Daoy (cell line): ENCODE measurements at regions not wholly inside any gene's neighbourhood (a gene's known extent, or its start where the extent isn't known, plus 50 kb on each side); places are given as distances from the start of the nearest gene placed in this dataset.

ENCODE experiments used
- DNase-seq: peaks from one replicate; pipeline ENCODE4 v3.0.0-alpha.2; 2015; ENCODE audit warnings: low read depth

- peak; percentile 99 for DNase-seq
These were observed 79.6 kb upstream of the BTN3A2 start for GRCh38 chr6:26285143-26286134.

- DNase-seq: peak; percentile 70
These were observed 78.7 kb upstream of the BTN3A2 start for GRCh38 chr6:26286168-26286877.

GRCh38 chr6:26288155-26288554, 76.8 kb upstream of the BTN3A2 start:
- DNase-seq: no peak

GRCh38 chr6:26290941-26291340, 74.1 kb upstream of the BTN3A2 start:
- no peak for DNase-seq

GRCh38 chr6:26292709-26293108, 72.3 kb upstream of the BTN3A2 start:
- DNase-seq: no peak

GRCh38 chr6:26294302-26294701, 70.7 kb upstream of the BTN3A2 start:
- no peak for DNase-seq

- DNase-seq: peak; percentile 90
These were observed 69.1 kb upstream of the BTN3A2 start for GRCh38 chr6:26295691-26296555.

- DNase-seq: no peak
These were observed 68.5 kb upstream of the BTN3A2 start for GRCh38 chr6:26296556-26296856.

- DNase-seq: peak; percentile 61
These were observed 67.9 kb upstream of the BTN3A2 start for GRCh38 chr6:26296857-26297648.

- peak; percentile 46 for DNase-seq
These were observed 65.5 kb upstream of the BTN3A2 start for GRCh38 chr6:26299286-26300042.

- DNase-seq: no peak
These were observed 65.0 kb upstream of the BTN3A2 start for GRCh38 chr6:26300043-26300331.

- DNase-seq: no peak
These were observed 64.6 kb upstream of the BTN3A2 start for GRCh38 chr6:26300359-26300758.

- no peak for DNase-seq
These were observed 64.2 kb upstream of the BTN3A2 start for GRCh38 chr6:26300828-26301227.

GRCh38 chr6:26301638-26302037, 63.4 kb upstream of the BTN3A2 start:
- no peak for DNase-seq

GRCh38 chr6:26302941-26303559, 61.9 kb upstream of the BTN3A2 start:
- DNase-seq: no peak

GRCh38 chr6:26304213-26304796, 60.7 kb upstream of the BTN3A2 start:
- DNase-seq: no peak

GRCh38 chr6:26304797-26305640, 60.0 kb upstream of the BTN3A2 start:
- peak; percentile 94 for DNase-seq

GRCh38 chr6:26305641-26305969, 59.4 kb upstream of the BTN3A2 start:
- DNase-seq: no peak

- peak; percentile 39 for DNase-seq
These were observed 58.8 kb upstream of the BTN3A2 start for GRCh38 chr6:26306232-26306631.
